ENCODE measurements at regions not wholly inside any gene's neighbourhood (a gene's known extent, or its start where the extent isn't known, plus 50 kb on each side); places are given as distances from the start of the nearest gene placed in this dataset.

DNA sequence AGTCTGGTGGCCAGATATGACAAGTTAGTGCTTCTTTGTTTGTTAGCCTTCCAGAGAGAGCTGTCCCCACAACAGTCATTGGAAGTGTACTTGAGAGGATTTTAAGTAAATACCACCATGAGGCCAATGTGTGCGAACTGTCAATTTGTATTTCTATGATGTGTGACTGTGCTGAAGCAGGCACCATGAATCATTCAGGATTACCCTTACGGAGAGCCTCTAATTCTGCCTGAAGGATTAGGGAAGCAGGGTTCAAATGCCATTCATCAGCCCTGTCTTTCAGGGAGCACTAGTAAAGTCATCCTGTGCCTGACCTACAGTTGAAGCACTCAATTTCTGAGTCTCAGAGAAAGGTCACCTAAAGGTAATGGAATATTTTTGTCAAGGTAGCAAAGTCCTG lies 109.3 kb downstream of the GATA3 start:
- TF ChIP-seq CTCF (IDR thresholded peaks at IDR 0.05; ENCODE audit: low read depth, low read length, poor library complexity, severe bottlenecking) (no peak), EZH2phosphoT487 (IDR thresholded peaks at IDR 0.05; ENCODE audit: borderline replicate concordance, low read length) (no peak)

Measured in DOHH2 (cell line).